PC-3 (cell line): ENCODE measurements at regions not wholly inside any gene's neighbourhood (a gene's known extent, or its start where the extent isn't known, plus 50 kb on each side); places are given as distances from the start of the nearest gene placed in this dataset.

Experiments used
- CTCF ChIP-seq: fragments of 300-600 bp; sonication (generic); conservative IDR thresholded peaks from 2 replicates; pipeline ENCODE4 v1.5.1; 2017; ENCODE audit warnings: antibody characterized with exemption, low read depth, mild to moderate bottlenecking, low read length
- EZH2 ChIP-seq: fragments of 300-600 bp; sonication (generic); IDR thresholded peaks from one replicate; pipeline ENCODE4 v1.6.1; 2017; ENCODE audit warnings: antibody characterized with exemption, mild to moderate bottlenecking, low read length; ENCODE audit not compliant: unreplicated experiment
- EZH2phosphoT487 ChIP-seq: fragments of 300-600 bp; sonication (generic); IDR thresholded peaks from 2 replicates; pipeline ENCODE4 v1.6.1; 2018; ENCODE audit warnings: mild to moderate bottlenecking, antibody characterized with exemption, low read length, borderline replicate concordance

GRCh38 chr1:170819781-170820180 lies 115.6 kb upstream of the MROH9 start:
- no peak for TF ChIP-seq CTCF
- no peak for TF ChIP-seq EZH2
- TF ChIP-seq EZH2phosphoT487 = no peak
